ENCODE measurements at regions not wholly inside any gene's neighbourhood (a gene's known extent, or its start where the extent isn't known, plus 50 kb on each side); places are given as distances from the start of the nearest gene placed in this dataset.
A peak's percentile ranks its signal among the peaks of the same experiment; 100 is the strongest.
"Not testable (repeated sequence)": the region's sequence is repeated elsewhere in the genome, so short reads cannot be mapped to it uniquely, and the experiment has no call there.

DNA sequence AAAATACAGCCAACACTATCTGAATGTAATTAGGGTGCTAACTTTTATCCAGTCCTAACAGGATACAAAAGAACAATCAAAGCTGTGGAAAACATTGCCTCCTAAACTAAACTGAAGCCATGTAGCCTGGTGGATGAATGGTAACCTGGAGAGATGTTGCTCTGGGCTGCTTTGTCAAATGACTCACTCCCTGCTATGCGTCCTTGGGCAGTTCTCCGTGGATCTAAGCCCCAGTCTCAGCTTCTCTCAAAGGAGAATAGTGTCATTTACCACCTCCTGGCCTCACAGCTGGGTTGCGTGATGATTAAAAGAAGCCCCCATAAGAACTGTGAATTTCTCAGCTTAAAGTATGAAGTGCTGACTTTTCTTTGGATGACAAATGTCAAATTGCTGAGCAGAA is 203.7 kb downstream of the ICOS start:
- no peak for DNase-seq (ENCODE audit: low read depth)

GRCh38 chr2:204143216-204144014 is 206.9 kb downstream of the ICOS start:
- DNase-seq (ENCODE audit: low read depth), result no peak

- DNase-seq (ENCODE audit: low read depth), result no peak
Observed at GRCh38 chr2:204144492-204144891, 207.9 kb downstream of the ICOS start.

DNA sequence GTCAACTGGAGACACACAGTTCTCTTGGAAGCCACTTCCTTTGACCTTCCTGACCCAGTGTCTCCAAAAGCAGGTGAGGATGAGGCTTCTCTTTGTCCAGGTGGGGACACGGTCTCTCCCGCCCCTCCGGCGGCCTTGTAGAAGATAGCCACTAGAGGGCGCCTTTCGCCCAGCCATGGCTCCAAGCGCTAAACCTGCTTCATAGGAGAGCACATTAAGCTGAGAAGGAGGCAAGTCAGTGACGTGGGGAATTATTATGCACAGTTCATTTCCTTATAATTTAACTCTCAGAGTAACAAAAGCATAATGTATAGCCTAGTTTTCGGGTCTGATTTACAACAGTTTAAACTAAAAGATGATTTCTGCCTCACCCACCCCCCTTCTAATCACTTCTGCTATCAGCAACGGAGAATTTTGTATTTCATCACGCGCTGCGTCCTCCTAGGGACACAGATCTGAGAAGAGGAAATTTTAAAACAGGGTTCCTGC is 208.7 kb downstream of the ICOS start:
- DNase-seq (ENCODE audit: low read depth), result peak; percentile 64

GRCh38 chr2:204145791-204146190 is 209.2 kb downstream of the ICOS start:
- DNase-seq (ENCODE audit: low read depth), result no peak

DNA sequence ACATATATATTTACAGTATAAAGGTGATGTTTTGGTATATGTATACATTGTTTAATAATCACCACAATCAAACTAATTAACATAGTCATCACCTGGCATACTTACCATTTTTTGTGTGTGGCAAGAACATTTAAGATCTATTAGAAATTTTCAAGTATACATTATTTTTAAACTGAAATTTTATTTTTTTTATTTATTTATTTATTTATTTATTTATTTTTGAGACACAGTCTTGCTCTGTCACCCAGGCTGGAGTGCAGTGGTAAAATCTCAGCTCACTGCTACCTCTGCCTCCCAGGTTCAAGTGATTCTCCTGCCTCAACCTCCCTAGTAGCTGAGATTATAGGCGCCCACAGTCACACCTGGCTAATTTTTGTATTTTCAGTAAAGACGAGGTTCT is 210.5 kb downstream of the ICOS start:
- DNase-seq (ENCODE audit: low read depth), result not testable (repeated sequence)

DNA sequence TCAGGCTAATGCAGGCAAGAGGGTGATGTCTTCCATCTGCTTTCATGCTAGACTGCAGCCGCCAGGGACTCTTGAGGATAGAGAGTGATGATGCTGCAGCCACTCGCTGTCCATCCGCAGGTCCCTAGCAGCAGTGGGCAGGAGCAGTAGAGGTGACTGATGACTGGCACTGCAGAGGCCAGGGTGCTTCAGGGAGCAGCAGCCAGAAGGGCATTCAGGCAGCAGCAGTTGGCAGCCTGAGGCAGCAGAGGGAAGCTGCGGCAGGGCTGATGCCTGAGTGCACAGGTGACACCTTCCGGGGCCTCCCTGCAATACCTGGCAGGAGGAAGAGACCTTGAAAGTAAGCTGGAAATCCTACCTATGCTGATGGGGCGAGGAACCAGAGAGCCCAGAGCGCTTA is 214.2 kb downstream of the ICOS start:
- no peak for DNase-seq (ENCODE audit: low read depth)

- peak; percentile 51 for DNase-seq (ENCODE audit: low read depth)
Observed at GRCh38 chr2:204152616-204153015, 216.1 kb downstream of the ICOS start.

GRCh38 chr2:204154863-204155262 is 218.3 kb downstream of the ICOS start:
- DNase-seq (ENCODE audit: low read depth), result no peak

- DNase-seq (ENCODE audit: low read depth), result no peak
Observed at GRCh38 chr2:204156456-204156855, 219.9 kb downstream of the ICOS start.

DNA sequence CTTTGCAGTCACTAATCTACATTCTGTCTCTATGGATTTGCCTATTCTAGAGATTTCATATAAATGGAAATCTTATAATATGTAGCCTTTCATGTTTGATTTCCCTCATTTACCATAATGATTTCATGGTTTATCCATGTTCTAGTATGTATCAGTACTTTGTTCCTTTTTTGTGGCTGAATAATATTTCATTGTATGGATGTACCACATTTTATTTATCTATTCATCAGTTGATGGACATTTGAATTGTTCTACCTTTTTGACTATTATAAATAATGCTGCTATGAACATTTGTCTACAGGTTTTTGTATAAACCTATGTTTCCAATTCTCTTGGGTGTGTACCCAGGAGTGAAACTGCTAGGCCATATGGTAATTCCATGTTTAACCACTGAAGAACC is 221.1 kb downstream of the ICOS start:
- no peak for DNase-seq (ENCODE audit: low read depth)

GRCh38 chr2:204159526-204159925 is 223.0 kb downstream of the ICOS start:
- DNase-seq (ENCODE audit: low read depth), result no peak

DNA sequence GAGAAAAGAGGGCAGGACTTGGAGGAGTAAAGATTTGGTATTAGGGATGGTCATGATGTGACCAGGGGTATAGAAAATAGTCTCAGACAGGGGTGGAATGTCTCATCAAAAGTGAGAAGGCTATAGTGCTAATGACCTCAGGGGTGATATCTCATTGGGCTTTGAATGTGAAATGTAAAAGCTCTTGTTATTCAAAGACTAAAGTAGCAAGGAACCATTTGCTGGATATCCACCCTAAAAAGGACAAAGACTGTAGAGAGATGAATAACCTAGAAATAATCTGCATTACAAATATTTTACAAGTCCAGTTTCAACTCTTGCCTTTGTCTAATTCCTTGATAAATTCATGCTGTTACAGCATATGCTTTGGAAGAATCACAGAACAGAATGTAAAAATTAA is 224.4 kb downstream of the ICOS start:
- no peak for DNase-seq (ENCODE audit: low read depth)

- no peak for DNase-seq (ENCODE audit: low read depth)
Observed at GRCh38 chr2:204161886-204162285, 225.3 kb downstream of the ICOS start.

- no peak for DNase-seq (ENCODE audit: low read depth)
Observed at GRCh38 chr2:204166961-204167360, 230.4 kb downstream of the ICOS start.

- DNase-seq (ENCODE audit: low read depth), result not testable (repeated sequence)
Observed at GRCh38 chr2:204167670-204168069, 231.1 kb downstream of the ICOS start.

- DNase-seq (ENCODE audit: low read depth), result no peak
Observed at GRCh38 chr2:204170411-204170810, 233.8 kb downstream of the ICOS start.

DNA sequence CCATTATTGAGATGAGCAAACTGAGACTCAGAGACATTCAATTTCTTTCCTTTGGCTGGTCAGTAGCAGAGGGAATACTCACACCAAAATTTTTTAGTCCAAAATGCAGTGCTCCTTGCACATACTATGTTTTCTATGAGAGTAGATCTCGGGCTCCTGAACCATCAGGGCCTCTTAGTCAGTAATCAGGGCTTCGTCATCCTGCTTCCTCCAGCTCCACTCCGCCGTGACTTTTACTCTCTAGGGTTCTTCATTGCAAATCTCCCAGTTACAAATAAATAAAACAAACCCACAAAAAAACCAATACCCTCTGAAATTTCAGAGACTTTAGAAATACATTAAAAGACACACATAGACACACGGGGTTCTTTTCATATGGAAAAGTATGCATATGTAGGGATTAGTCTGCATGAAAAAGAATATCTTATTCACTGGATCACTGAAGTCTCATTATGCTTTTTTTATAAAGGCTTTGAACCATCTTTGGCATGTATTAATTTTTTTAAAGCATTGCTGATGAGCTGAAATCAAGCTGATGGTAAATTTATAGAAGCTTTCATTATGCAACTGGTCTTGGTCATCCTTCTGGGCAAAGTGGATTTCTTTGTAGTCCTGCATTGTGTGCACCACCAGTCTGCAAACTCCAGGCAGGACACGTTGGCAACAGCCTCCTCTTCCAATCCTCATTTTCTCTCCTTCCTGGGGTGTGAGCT is 235.0 kb downstream of the ICOS start:
- no peak for DNase-seq (ENCODE audit: low read depth)

- no peak for DNase-seq (ENCODE audit: low read depth)
Observed at GRCh38 chr2:204172145-204172600, 235.6 kb downstream of the ICOS start.

GRCh38 chr2:204174034-204174433 is 237.5 kb downstream of the ICOS start:
- no peak for DNase-seq (ENCODE audit: low read depth)

- DNase-seq (ENCODE audit: low read depth), result no peak
Observed at GRCh38 chr2:204175552-204176271, 239.1 kb downstream of the ICOS start.

- DNase-seq (ENCODE audit: low read depth), result no peak
Observed at GRCh38 chr2:204176306-204176705, 239.7 kb downstream of the ICOS start.
